Astrocyte of the cerebellum (primary cell): ENCODE measurements at regions not wholly inside any gene's neighbourhood (a gene's known extent, or its start where the extent isn't known, plus 50 kb on each side); places are given as distances from the start of the nearest gene placed in this dataset.

Experiments used
- DNase-seq: peaks from one replicate; pipeline ENCODE4 v3.0.0-alpha.2; 2011; ENCODE audit warnings: low read depth
- H3K4me3 ChIP-seq: 2 replicates; pipeline ENCODE4 v1.5.1; 2011; ENCODE audit warnings: mild to moderate bottlenecking, low read depth, low read length, moderate library complexity
- in situ Hi-C: cut with HindIII; loops from 2 replicates; pipeline ENCODE4 v1.10.0; 2017; ENCODE audit warnings: low sequenced_read_pairs
- TF ChIP-seq, protein P1 (sequence below): IDR thresholded peaks from 2 replicates; pipeline ENCODE4 v1.5.1; 2012; ENCODE audit warnings: low read length, low read depth, moderate library complexity, mild to moderate bottlenecking; ENCODE audit errors: missing control alignments

DNA sequence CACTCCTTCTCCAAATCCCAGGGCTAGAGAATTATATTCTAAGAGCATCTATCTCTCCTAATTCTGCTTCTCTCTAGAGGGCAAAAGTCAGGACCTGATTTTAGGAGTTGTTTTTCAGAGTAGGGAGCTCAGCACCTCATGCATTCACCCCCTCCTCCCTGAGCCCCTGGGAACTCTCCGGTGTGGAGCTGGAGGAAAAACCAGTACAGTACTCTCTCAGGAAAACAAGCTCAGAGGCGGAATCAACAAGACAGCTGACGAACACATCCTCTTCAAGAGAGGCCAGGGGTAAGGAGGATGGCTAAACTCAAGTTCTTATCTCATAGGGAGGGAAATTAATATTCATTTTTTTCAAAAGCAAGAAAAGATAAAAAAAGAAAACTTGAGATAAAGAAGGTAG, 120.1 kb upstream of the CDYL start:
- DNase-seq = no peak
- in situ Hi-C loops = no loop called here
- TF ChIP-seq, protein P1, sequence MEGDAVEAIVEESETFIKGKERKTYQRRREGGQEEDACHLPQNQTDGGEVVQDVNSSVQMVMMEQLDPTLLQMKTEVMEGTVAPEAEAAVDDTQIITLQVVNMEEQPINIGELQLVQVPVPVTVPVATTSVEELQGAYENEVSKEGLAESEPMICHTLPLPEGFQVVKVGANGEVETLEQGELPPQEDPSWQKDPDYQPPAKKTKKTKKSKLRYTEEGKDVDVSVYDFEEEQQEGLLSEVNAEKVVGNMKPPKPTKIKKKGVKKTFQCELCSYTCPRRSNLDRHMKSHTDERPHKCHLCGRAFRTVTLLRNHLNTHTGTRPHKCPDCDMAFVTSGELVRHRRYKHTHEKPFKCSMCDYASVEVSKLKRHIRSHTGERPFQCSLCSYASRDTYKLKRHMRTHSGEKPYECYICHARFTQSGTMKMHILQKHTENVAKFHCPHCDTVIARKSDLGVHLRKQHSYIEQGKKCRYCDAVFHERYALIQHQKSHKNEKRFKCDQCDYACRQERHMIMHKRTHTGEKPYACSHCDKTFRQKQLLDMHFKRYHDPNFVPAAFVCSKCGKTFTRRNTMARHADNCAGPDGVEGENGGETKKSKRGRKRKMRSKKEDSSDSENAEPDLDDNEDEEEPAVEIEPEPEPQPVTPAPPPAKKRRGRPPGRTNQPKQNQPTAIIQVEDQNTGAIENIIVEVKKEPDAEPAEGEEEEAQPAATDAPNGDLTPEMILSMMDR = no peak
- H3K4me3 ChIP-seq = no peak overlapping the region

DNA sequence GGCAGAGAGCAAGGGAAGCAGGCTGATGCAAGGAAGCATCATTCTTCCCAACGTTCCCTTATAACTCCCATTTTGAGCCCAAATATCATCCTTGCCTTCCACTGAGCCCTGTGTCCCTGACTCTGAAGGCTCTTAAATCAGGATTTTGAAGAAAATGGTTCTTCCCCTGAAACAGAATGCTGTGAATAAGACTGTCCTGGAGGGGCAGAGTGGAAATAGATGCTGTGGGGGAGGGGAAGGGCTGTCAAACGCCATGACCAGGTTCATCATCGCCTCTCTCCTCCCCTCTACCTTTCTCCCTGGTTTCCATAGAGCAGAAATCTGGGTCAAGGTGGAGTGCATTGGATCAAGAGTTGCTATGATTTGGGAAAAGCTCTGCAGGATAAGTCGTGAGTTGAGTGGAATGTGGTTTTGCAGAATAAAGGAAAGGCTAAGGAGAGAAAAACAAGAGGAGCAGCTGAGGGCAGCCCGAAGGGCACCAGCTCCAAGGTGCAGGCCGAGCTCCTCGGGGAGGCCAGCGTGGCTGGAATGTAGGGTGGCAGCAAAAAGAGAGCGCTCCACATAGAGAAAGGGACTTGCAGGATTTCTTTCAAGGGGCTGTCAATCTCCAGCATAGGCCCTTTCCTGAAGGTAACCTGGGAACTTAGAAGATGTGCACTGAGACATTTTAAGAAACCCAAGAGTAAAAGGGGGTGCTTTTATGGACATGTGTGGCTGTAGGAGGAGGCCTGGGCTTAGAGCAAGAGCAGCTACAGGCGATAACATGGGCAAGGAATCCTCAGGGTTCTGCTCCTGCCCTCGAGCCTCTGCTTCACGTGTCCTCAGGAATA, 120.8 kb upstream of the CDYL start:
- DNase-seq = no peak
- TF ChIP-seq, protein P1 = no peak
- H3K4me3 ChIP-seq = no peak overlapping the region
- in situ Hi-C loops = no loop called here

DNA sequence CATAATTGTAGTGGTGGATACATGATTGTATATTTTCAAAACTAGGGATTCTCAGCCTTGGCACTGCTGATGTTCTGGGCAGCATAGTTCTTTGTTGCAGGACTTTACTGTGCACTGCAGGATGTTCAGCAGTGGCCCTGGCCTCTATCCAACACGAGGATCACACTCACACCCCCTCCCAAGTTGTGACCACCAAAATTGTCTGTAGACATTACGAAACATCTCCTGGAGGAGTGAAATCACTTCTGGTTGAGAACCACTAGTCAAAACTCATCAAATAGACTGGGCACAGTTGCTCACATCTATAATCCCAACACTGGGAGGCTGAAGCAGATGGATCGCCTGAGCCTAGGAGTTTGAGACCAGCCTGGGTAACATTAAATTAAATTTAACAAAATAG, 123.1 kb upstream of the CDYL start:
- no peak for DNase-seq
- in situ Hi-C loops = no loop called here
- TF ChIP-seq, protein P1 = no peak

DNA sequence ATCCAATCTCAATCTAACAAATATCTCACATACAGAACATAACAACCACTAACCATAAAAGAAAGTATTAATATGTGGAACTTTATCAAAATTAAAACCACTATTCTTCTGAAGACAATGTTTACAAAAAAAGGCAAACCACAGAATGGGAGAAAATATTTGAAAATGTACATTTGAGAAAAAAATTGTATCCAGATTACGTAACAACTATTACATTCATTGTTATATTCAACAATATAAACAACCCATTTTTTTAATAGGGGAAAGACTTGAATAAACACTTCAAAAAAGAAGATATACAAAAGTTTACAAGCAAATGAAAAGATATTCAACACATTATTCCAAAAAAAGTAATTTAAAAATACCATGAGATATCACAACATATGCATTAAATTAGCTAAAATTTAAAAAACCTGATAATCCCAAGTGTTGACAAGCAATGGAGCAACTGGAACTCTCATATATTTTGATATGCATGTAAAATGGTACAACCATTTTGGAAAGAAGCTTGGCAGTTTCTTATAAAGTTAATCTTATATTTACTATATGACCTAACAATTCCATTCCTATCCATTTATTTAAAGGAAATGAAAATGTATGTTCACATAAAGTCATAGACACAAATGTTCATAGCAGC, 124.3 kb upstream of the CDYL start:
- no peak for DNase-seq
- no peak overlapping the region for H3K4me3 ChIP-seq
- TF ChIP-seq, protein P1 = no peak

More for the DNA sequence above, 123.1 kb upstream of the CDYL start:
- H3K4me3 ChIP-seq = no peak overlapping the region

DNA sequence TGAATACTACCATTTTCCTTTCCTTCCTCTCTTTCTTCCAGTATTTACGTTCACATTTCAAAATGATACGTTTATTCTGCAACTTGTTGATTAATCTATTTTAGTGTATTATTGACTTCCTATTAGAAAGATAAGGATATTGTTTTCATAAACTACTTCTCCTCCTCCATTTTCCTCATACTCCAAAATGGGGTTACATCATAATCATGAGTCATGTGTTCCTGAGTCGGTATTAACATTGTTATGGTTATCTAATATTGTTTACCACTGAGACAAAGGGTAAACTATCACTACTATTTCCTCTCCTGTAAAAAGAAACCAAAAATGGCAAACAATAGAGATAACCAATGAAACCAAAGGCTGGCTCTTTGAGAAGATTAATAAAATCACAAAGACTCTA, 126.5 kb upstream of the CDYL start:
- no peak for DNase-seq
- in situ Hi-C loops = no loop called here
- TF ChIP-seq, protein P1 = no peak
- no peak overlapping the region for H3K4me3 ChIP-seq

More for the DNA sequence above, 124.3 kb upstream of the CDYL start:
- in situ Hi-C loops = no loop called here

DNA sequence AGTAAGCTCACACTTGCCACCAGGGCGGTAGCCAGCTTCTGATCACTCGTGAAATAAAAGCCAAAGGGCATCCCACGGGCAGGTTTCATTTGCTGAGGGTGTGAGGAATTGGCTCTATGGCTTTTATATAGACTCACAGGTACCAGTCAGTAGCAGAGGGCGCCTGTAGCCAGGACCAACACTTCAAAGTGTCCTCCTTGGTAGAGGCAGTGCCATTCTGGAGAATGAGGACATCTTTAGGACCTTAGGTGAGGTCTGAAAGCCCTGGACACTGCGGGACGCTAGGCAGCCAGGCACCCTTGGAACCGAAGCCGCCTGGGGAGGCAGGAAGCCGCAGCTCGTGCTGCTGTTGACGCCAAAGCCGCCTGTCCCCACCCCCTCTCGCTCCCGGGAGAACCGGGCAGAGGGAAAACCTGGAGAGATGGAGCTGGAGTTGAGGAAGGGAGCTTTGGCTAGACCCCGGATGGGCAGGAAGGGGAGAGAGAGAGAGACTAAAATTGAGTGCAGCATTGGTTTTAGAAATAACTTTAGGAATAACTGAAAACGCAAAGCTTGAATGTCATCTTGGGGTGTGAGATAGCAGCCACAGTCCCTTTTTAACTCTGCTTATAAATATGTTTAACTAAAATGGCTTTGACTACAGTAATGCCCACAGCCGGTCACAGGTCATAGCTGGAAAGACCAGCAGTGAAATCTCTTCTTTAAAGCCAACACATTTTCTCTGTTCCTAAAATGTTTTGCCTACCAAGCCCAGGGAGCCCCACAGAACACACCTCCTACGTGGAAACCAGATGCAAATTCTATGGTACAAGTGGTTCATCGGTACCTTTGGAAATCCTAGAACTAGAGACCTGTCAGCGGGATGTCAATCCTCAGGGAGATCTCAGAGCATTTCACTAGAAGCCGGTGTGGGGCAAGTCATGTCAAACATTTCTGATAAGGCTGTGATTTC, 128.5 kb upstream of the CDYL start:
- peak; percentile 26 for DNase-seq
- peak overlapping the region; percentile 21 for H3K4me3 ChIP-seq
- TF ChIP-seq, protein P1 = no peak
- in situ Hi-C loops = no loop called here
